ENCODE measurements at regions not wholly inside any gene's neighbourhood (a gene's known extent, or its start where the extent isn't known, plus 50 kb on each side); places are given as distances from the start of the nearest gene placed in this dataset.

DNA sequence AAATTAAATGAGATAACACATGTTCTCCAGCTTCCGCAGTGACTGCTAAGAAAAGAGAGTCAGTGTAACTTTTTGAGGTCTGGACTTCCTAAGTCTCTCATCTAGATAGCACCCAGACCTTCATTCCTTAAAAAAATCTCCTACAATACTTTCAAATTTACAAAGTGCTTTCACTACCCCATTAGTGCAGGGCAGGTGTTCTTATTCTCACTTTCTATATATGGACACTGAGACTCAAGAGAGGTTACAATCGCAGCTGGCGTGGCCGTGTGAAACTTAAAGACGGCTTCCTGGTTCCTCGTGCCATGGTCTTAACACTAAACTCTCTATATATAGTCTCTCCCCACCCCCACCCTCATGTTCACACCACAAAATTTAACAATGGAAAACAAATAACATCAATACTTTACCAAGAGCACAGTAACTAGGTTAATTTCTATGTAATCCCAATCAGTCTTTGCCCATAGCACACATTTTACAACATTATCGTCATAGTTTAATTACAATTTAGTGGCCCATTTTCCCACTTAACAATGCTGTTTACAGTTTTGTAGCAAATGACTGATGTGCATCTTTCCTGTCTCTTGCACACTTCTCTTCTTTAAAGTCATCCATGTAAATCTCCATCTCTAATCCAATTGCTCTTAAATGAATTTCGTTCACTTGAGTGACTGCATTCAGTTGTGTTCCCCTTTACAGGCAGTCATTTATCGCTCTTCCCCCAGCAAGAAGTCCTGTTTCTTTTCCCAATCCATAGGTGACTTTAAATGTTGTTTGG is 78.8 kb upstream of the ARID1B start:
- Histone ChIP-seq H3K9me3 (no peaks in the 10 kb centered on the region), H3K4me1 (ENCODE audit: low read depth) (no peaks in the 10 kb centered on the region), H3K4me3 (no peak overlapping the region), H3K36me3 (ENCODE audit: low read depth) (no peaks in the 10 kb centered on the region)
- intact Hi-C loops (cut with DNase I, micrococcal nuclease) = no loop called here
- TF ChIP-seq, protein P1, sequence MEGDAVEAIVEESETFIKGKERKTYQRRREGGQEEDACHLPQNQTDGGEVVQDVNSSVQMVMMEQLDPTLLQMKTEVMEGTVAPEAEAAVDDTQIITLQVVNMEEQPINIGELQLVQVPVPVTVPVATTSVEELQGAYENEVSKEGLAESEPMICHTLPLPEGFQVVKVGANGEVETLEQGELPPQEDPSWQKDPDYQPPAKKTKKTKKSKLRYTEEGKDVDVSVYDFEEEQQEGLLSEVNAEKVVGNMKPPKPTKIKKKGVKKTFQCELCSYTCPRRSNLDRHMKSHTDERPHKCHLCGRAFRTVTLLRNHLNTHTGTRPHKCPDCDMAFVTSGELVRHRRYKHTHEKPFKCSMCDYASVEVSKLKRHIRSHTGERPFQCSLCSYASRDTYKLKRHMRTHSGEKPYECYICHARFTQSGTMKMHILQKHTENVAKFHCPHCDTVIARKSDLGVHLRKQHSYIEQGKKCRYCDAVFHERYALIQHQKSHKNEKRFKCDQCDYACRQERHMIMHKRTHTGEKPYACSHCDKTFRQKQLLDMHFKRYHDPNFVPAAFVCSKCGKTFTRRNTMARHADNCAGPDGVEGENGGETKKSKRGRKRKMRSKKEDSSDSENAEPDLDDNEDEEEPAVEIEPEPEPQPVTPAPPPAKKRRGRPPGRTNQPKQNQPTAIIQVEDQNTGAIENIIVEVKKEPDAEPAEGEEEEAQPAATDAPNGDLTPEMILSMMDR (IDR thresholded peaks at IDR 0.05) = no peak
- peak; percentile 45 to 66 (median 53) for DNase-seq
- peak; percentile 88 for ATAC-seq

DNA sequence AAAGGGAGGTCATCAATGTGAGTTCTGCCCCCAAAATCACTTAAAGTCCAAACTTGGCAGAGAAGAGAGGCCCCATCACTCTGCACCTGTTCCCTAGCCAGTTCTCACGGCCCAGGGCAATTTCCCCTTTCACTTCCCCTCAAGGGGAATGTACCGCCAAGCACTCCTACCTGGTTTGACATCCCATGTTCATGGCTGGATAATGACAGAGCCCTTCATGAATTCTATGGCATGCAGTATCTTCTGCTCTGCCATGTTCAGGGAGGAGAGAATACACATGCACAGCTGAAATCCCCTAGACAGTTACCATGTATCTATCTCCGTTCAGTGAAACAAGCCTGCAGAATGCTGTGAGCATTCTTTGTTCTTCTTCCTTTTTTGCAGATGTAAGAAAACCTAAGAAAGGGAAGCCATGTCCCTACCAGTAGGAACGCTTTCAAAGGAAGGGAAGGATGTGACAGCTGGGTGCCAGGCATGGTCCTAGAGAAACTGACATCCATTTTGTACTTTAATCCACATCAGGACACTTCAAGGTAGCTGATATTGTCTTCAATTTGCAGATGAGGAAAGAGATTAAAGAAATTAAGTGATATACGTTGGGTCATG is 79.8 kb upstream of the ARID1B start:
- TF ChIP-seq, protein P1 (IDR thresholded peaks at IDR 0.05) = no peak
- Histone ChIP-seq H3K9me3 (no peaks in the 10 kb centered on the region), H3K36me3 (ENCODE audit: low read depth) (no peaks in the 10 kb centered on the region), H3K4me3 (no peak overlapping the region), H3K4me1 (ENCODE audit: low read depth) (no peaks in the 10 kb centered on the region)
- peak; percentile 27 for ATAC-seq
- intact Hi-C loops (cut with DNase I, micrococcal nuclease) = no loop called here
- no peak for DNase-seq

DNA sequence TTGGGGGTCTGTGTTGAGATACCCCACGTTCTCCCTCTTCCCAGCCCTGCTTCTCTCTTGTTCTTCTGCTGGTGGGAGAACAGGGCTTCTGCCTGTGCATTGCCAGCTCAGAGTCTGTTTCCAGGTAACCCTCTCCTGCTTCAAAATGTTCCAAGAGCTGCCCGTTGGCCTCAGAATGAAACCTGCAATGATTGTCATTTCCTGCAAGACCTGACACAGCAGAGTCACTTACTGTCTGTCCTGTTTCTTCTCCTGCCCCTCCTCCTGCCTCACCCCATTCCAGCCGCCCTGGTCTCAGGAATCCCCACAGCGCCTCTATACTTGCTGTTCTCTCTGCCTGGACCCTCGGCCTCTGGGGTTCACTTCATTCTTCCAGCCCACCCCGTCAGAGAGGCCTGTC is 81.4 kb upstream of the ARID1B start:
- Histone ChIP-seq H3K4me1 (ENCODE audit: low read depth) (no peaks in the 10 kb centered on the region), H3K4me3 (no peak overlapping the region), H3K36me3 (ENCODE audit: low read depth) (no peaks in the 10 kb centered on the region), H3K9me3 (no peaks in the 10 kb centered on the region)
- TF ChIP-seq, protein P1 (IDR thresholded peaks at IDR 0.05) = no peak
- no peak for DNase-seq
- intact Hi-C loops (cut with DNase I, micrococcal nuclease) = no loop called here
- no peak for ATAC-seq

DNA sequence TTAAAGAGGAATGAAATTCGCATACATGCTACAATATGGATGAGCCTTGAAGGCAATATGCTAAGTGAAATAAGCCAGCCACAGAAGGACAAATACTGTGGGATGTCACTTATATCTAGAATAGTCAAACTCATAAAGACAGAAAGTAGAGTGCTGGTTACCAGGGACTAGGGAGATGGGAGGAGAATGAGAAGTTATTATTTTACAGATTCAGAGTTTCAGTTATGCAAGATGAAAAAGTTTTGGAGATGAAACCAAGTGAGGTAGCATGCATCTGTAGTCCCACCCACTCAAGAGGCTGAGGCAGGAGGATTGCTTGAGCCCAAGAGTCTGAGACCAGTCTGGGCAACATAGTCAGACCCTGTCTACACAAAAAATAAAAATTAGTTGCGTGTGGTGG is 82.5 kb upstream of the ARID1B start:
- TF ChIP-seq, protein P1 (IDR thresholded peaks at IDR 0.05) = no peak
- no peaks in the 10 kb centered on the region for H3K4me1 ChIP-seq (ENCODE audit: low read depth)
- no peak overlapping the region for H3K4me3 ChIP-seq
- no peak for ATAC-seq
- no peaks in the 10 kb centered on the region for H3K9me3 ChIP-seq
- intact Hi-C loops (cut with DNase I, micrococcal nuclease) = no loop called here
- no peak for DNase-seq
- H3K36me3 ChIP-seq (ENCODE audit: low read depth) = no peaks in the 10 kb centered on the region

DNA sequence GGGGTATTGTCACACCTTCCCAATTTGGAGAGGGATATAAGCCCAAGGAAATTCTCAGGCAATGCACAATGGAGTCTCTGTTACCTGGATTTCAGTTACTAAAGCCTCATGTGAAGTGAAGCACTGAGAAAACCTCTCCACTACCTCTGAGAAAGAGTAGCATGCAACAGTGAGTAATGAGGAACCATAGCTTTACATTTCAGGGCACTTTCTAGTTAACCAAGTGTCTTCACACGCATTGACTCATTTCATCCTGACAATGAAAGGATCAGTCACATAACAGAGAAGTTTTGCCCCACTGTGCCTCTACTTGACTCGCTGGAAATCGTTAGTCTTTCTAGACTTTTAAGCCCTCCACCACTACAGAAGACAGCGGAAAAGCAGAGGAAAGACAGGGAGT is 86.2 kb upstream of the ARID1B start:
- intact Hi-C loops (cut with DNase I, micrococcal nuclease) = no loop called here
- DNase-seq (no peak), ATAC-seq (no peak)
- no peaks in the 10 kb centered on the region for H3K36me3 ChIP-seq (ENCODE audit: low read depth)
- no peaks in the 10 kb centered on the region for H3K9me3 ChIP-seq
- peaks cover 2% of the 10 kb centered on the region for H3K4me1 ChIP-seq (ENCODE audit: low read depth)
- H3K4me3 ChIP-seq = no peak overlapping the region
- TF ChIP-seq, protein P1 (IDR thresholded peaks at IDR 0.05) = no peak

Measured in mucosa of descending colon (tissue), 3 donors.